HG03520 (cell line): ENCODE measurements at regions not wholly inside any gene's neighbourhood (a gene's known extent, or its start where the extent isn't known, plus 50 kb on each side); places are given as distances from the start of the nearest gene placed in this dataset.
"Not testable (repeated sequence)": the region's sequence is repeated elsewhere in the genome, so short reads cannot be mapped to it uniquely, and the experiment has no call there.

Experiments used
- ATAC-seq: cut with Tn5 transposase; IDR thresholded peaks from one replicate; pipeline ENCODE4 v1.9.1; 2021; ENCODE audit warnings: mild to moderate bottlenecking, moderate library complexity; ENCODE audit not compliant: unreplicated experiment

- ATAC-seq, result no peak
Observed at GRCh38 chr12:42030588-42030987, 114.1 kb downstream of the GXYLT1 start.

- no peak for ATAC-seq
Observed at GRCh38 chr12:42027546-42027945, 117.1 kb downstream of the GXYLT1 start.

GRCh38 chr12:42024495-42024830, 120.2 kb downstream of the GXYLT1 start:
- ATAC-seq, result no peak

GRCh38 chr12:42023733-42024494, 120.8 kb downstream of the GXYLT1 start:
- peak; percentile 82 for ATAC-seq

- ATAC-seq, result not testable (repeated sequence)
Observed at GRCh38 chr12:42021937-42022336, 122.7 kb downstream of the GXYLT1 start.

- no peak for ATAC-seq
Observed at GRCh38 chr12:42021469-42021868, 123.2 kb downstream of the GXYLT1 start.

GRCh38 chr12:42020226-42020625, 124.4 kb downstream of the GXYLT1 start:
- ATAC-seq, result no peak

- no peak for ATAC-seq
Observed at GRCh38 chr12:42019746-42020145, 124.9 kb downstream of the GXYLT1 start.

GRCh38 chr12:42017051-42017450, 127.6 kb downstream of the GXYLT1 start:
- ATAC-seq, result no peak

- ATAC-seq, result no peak
Observed at GRCh38 chr12:42015051-42015461, 129.6 kb downstream of the GXYLT1 start.

GRCh38 chr12:42012501-42012900, 132.2 kb downstream of the GXYLT1 start:
- not testable (repeated sequence) for ATAC-seq

- no peak for ATAC-seq
Observed at GRCh38 chr12:42010715-42011114, 134.0 kb downstream of the GXYLT1 start.

GRCh38 chr12:42010257-42010656, 134.4 kb downstream of the GXYLT1 start:
- no peak for ATAC-seq

- no peak for ATAC-seq
Observed at GRCh38 chr12:42008996-42009395, 135.7 kb downstream of the GXYLT1 start.

GRCh38 chr12:42003031-42003430, 141.6 kb downstream of the GXYLT1 start:
- no peak for ATAC-seq

GRCh38 chr12:42002563-42002962, 142.1 kb downstream of the GXYLT1 start:
- no peak for ATAC-seq

- no peak for ATAC-seq
Observed at GRCh38 chr12:41998436-41998835, 146.2 kb downstream of the GXYLT1 start.

- ATAC-seq, result no peak
Observed at GRCh38 chr12:41993283-41993682, 151.4 kb downstream of the GXYLT1 start.

GRCh38 chr12:41992692-41993215, 151.9 kb downstream of the GXYLT1 start:
- ATAC-seq, result no peak

- ATAC-seq, result no peak
Observed at GRCh38 chr12:41992022-41992421, 152.7 kb downstream of the GXYLT1 start.

GRCh38 chr12:41988715-41989114, 156.0 kb downstream of the GXYLT1 start:
- no peak for ATAC-seq

- ATAC-seq, result not testable (repeated sequence)
Observed at GRCh38 chr12:41986513-41986912, 158.2 kb downstream of the GXYLT1 start.

- ATAC-seq, result no peak
Observed at GRCh38 chr12:41983856-41984255, 160.8 kb downstream of the GXYLT1 start.
